Neural cell (in vitro differentiated cells): ENCODE measurements at regions not wholly inside any gene's neighbourhood (a gene's known extent, or its start where the extent isn't known, plus 50 kb on each side); places are given as distances from the start of the nearest gene placed in this dataset.

Experiments used
- H2AFZ ChIP-seq: fragments of 200-600, 300-800 bp; sonication (generic), shearing (Covaris generic); 2 replicates; pipeline ENCODE4 v1.6.0; 2014; ENCODE audit warnings: low read depth, mild to moderate bottlenecking, antibody characterized with exemption, low read length, moderate library complexity
- H3F3A ChIP-seq: fragments of 200-600 bp; shearing (Covaris generic); 2 replicates; pipeline ENCODE4 v1.6.1; 2016; ENCODE audit warnings: mild to moderate bottlenecking, moderate library complexity, mixed read lengths, antibody characterized with exemption, low read length; ENCODE audit not compliant: insufficient read depth, poor library complexity, severe bottlenecking
- H3K27ac ChIP-seq: fragments of 200-600, 300-800 bp; sonication (generic), shearing (Covaris generic); 2 replicates; pipeline ENCODE4 v1.5.1; 2014; ENCODE audit warnings: mild to moderate bottlenecking, low read length, moderate library complexity
- H3K27me3 ChIP-seq: fragments of 300-800, 200-600 bp; sonication (generic), shearing (Covaris generic); 2 replicates; pipeline ENCODE4 v1.6.0; 2014; ENCODE audit warnings: mild to moderate bottlenecking, low read depth, low read length, moderate library complexity; ENCODE audit not compliant: insufficient read depth
- H3K36me3 ChIP-seq: fragments of 300-800, 200-600 bp; sonication (generic), shearing (Covaris generic); 2 replicates; pipeline ENCODE4 v1.5.1; 2014; ENCODE audit warnings: mild to moderate bottlenecking, antibody characterized with exemption, low read length, moderate library complexity; ENCODE audit not compliant: insufficient read depth
- H3K4me2 ChIP-seq: fragments of 300-800, 200-600 bp; sonication (generic), shearing (Covaris generic); 2 replicates; pipeline ENCODE4 v1.6.0; 2014; ENCODE audit warnings: mild to moderate bottlenecking, low read length
- H3K4me3 ChIP-seq: fragments of 300-800, 200-600 bp; sonication (generic), shearing (Covaris generic); 2 replicates; pipeline ENCODE4 v1.5.1; 2014; ENCODE audit warnings: mild to moderate bottlenecking, low read length, moderate library complexity
- H3K79me2 ChIP-seq: fragments of 200-600 bp; shearing (Covaris generic); replicated peaks from 2 replicates; pipeline ENCODE4 v1.6.0; 2014; ENCODE audit warnings: mild to moderate bottlenecking, low read length, moderate library complexity; ENCODE audit not compliant: insufficient read depth
- H3K9ac ChIP-seq: fragments of 300-800, 200-600 bp; sonication (generic), shearing (Covaris generic); 2 replicates; pipeline ENCODE4 v1.6.1; 2016; ENCODE audit warnings: mild to moderate bottlenecking, low read length, mixed read lengths
- H3K9me2 ChIP-seq: fragments of 200-600 bp; shearing (Covaris generic); 2 replicates; pipeline ENCODE4 v1.6.1; 2016; ENCODE audit warnings: mild to moderate bottlenecking, low read length, mixed read lengths; ENCODE audit not compliant: insufficient read depth
- H3K9me3 ChIP-seq: fragments of 200-600, 300-800 bp; sonication (generic), shearing (Covaris generic); 2 replicates; pipeline ENCODE4 v1.6.1; 2016; ENCODE audit warnings: mild to moderate bottlenecking, mixed run types, low read length, moderate library complexity, mixed read lengths
- H4K20me1 ChIP-seq: fragments of 200-600 bp; shearing (Covaris generic); 2 replicates; pipeline ENCODE4 v1.6.1; 2016; ENCODE audit warnings: mild to moderate bottlenecking, mixed run types; ENCODE audit not compliant: insufficient read depth
- CTCF ChIP-seq: fragments of 450-650 bp; IDR thresholded peaks from 2 replicates; pipeline ENCODE4 v1.5.1; 2014; ENCODE audit warnings: antibody characterized with exemption, mild to moderate bottlenecking, moderate library complexity; ENCODE audit not compliant: poor library complexity, severe bottlenecking
- EP300 ChIP-seq: fragments of 450-650 bp; conservative IDR thresholded peaks from 2 replicates; pipeline ENCODE4 v1.6.1; 2014; ENCODE audit warnings: antibody characterized with exemption, mild to moderate bottlenecking, moderate library complexity; ENCODE audit not compliant: poor library complexity, severe bottlenecking
- EZH2 ChIP-seq: fragments of 200-600, 300-800 bp; shearing (Covaris generic), sonication (generic); IDR thresholded peaks from 2 replicates; pipeline ENCODE4 v1.6.1; 2014; ENCODE audit warnings: antibody characterized with exemption, low read length, borderline replicate concordance, mild to moderate bottlenecking; ENCODE audit not compliant: insufficient read depth, poor library complexity, severe bottlenecking
- MXI1 ChIP-seq: fragments of 450-650 bp; conservative IDR thresholded peaks from 2 replicates; pipeline ENCODE4 v1.6.1; 2014; ENCODE audit warnings: antibody characterized with exemption, mild to moderate bottlenecking; ENCODE audit not compliant: poor library complexity, severe bottlenecking
- POLR2AphosphoS5 ChIP-seq: IDR thresholded peaks from 2 replicates; pipeline ENCODE4 v1.6.1; 2012
- RAD21 ChIP-seq: fragments of 450-650 bp; conservative IDR thresholded peaks from 2 replicates; pipeline ENCODE4 v1.6.1; 2014; ENCODE audit warnings: antibody characterized with exemption, mild to moderate bottlenecking, moderate library complexity
- REST ChIP-seq: IDR thresholded peaks from 2 replicates; pipeline ENCODE4 v1.6.1; 2012; ENCODE audit warnings: borderline replicate concordance
- SMC3 ChIP-seq: fragments of 450-650 bp; conservative IDR thresholded peaks from 2 replicates; pipeline ENCODE4 v1.6.1; 2014; ENCODE audit warnings: antibody characterized with exemption, mild to moderate bottlenecking, moderate library complexity; ENCODE audit not compliant: poor library complexity
- TAF1 ChIP-seq: IDR thresholded peaks from 2 replicates; pipeline ENCODE4 v1.6.1; 2012; ENCODE audit warnings: low read depth

- H3K4me2 ChIP-seq, result no peak overlapping the region
- no peaks in the 10 kb centered on the region for H3K36me3 ChIP-seq
- no peak overlapping the region for H3K4me3 ChIP-seq
- no peaks in the 10 kb centered on the region for H3F3A ChIP-seq
- no peaks in the 10 kb centered on the region for H3K9me2 ChIP-seq
- no peaks in the 10 kb centered on the region for H3K79me2 ChIP-seq
- H2AFZ ChIP-seq, result no peak overlapping the region
- no peak overlapping the region for H3K9ac ChIP-seq
- no peaks in the 10 kb centered on the region for H3K9me3 ChIP-seq
- TF ChIP-seq EZH2 (no peak), SMC3 (no peak), TAF1 (no peak), EP300 (no peak), REST (no peak), CTCF (no peak), MXI1 (no peak), POLR2AphosphoS5 (no peak), RAD21 (no peak)
- no peaks in the 10 kb centered on the region for H3K27me3 ChIP-seq
- no peak overlapping the region for H3K27ac ChIP-seq
- no peaks in the 10 kb centered on the region for H4K20me1 ChIP-seq
These were observed 153.0 kb downstream of the ZNF621 start for GRCh38 chr3:40677749-40678148.

GRCh38 chr3:40679290-40679689 lies 154.5 kb downstream of the ZNF621 start:
- Histone ChIP-seq H3K4me2 (no peak overlapping the region), H3F3A (no peaks in the 10 kb centered on the region), H3K4me3 (no peak overlapping the region), H3K36me3 (no peaks in the 10 kb centered on the region), H2AFZ (no peak overlapping the region), H3K27ac (no peak overlapping the region), H4K20me1 (no peaks in the 10 kb centered on the region), H3K9me3 (no peaks in the 10 kb centered on the region), H3K9me2 (no peaks in the 10 kb centered on the region), H3K79me2 (no peaks in the 10 kb centered on the region), H3K27me3 (no peaks in the 10 kb centered on the region), H3K9ac (no peak overlapping the region)
- TF ChIP-seq TAF1 (no peak), CTCF (no peak), EP300 (no peak), REST (no peak), POLR2AphosphoS5 (no peak), EZH2 (no peak), RAD21 (no peak), MXI1 (no peak), SMC3 (no peak)
